Mesothelial cell of epicardium (in vitro differentiated cells): ENCODE measurements at regions not wholly inside any gene's neighbourhood (a gene's known extent, or its start where the extent isn't known, plus 50 kb on each side); places are given as distances from the start of the nearest gene placed in this dataset.

ENCODE experiments used
- DNase-seq, 2 experiments: peaks; one replicate each; pipeline ENCODE4 v3.0.0; 2021; ENCODE audit warnings: low spot score in 2 of 2; ENCODE audit not compliant: unreplicated experiment in 2 of 2
- H3K27ac Mint-ChIP-seq: 2 replicates; pipeline ENCODE4 v1.8.0; 2021; ENCODE audit warnings: mixed read lengths
- H3K27me3 Mint-ChIP-seq: 2 replicates; pipeline ENCODE4 v1.8.0; 2021; ENCODE audit warnings: low read depth, mixed read lengths
- H3K36me3 Mint-ChIP-seq: 2 replicates; pipeline ENCODE4 v1.8.0; 2021; ENCODE audit warnings: mixed read lengths
- H3K4me1 Mint-ChIP-seq: 2 replicates; pipeline ENCODE4 v1.8.0; 2021; ENCODE audit warnings: mixed read lengths
- H3K4me3 Mint-ChIP-seq: 2 replicates; pipeline ENCODE4 v1.8.0; 2021; ENCODE audit warnings: mild to moderate bottlenecking, moderate library complexity, mixed read lengths
- H3K9me3 Mint-ChIP-seq: 2 replicates; pipeline ENCODE4 v1.8.0; 2021; ENCODE audit warnings: mixed read lengths
- CTCF ChIP-seq: fragments of 200-600 bp; sonication (generic); IDR thresholded peaks from one replicate; pipeline ENCODE4 v1.5.0; 2021; ENCODE audit warnings: antibody characterized with exemption; ENCODE audit not compliant: unreplicated experiment

- no peaks in the 10 kb centered on the region for H3K27me3 Mint-ChIP-seq
- TF ChIP-seq CTCF, result no peak
- H3K4me3 Mint-ChIP-seq, result no peak overlapping the region
- H3K36me3 Mint-ChIP-seq, result no peaks in the 10 kb centered on the region
- DNase-seq, result no peak
- H3K4me1 Mint-ChIP-seq, result peaks cover 18% of the 10 kb centered on the region
- H3K27ac Mint-ChIP-seq, result peak overlapping the region; percentile 81
- peaks cover 46% of the 10 kb centered on the region for H3K9me3 Mint-ChIP-seq
These were observed 57.3 kb upstream of the PLSCR4 start for GRCh38 chr3:146308222-146308621.

GRCh38 chr3:146307456-146307725, 56.5 kb upstream of the PLSCR4 start:
- Mint-ChIP-seq H3K36me3 (no peaks in the 10 kb centered on the region), H3K4me1 (peaks cover 18% of the 10 kb centered on the region), H3K4me3 (no peak overlapping the region), H3K27me3 (no peaks in the 10 kb centered on the region), H3K27ac (peak overlapping the region; percentile 30), H3K9me3 (peaks cover 49% of the 10 kb centered on the region)
- no peak for DNase-seq
- TF ChIP-seq CTCF, result no peak

- Mint-ChIP-seq H3K27ac (no peak overlapping the region), H3K9me3 (peaks cover 49% of the 10 kb centered on the region), H3K4me3 (no peak overlapping the region), H3K36me3 (no peaks in the 10 kb centered on the region), H3K27me3 (no peaks in the 10 kb centered on the region), H3K4me1 (peaks cover 18% of the 10 kb centered on the region)
- no peak for TF ChIP-seq CTCF
- DNase-seq, result no peak
These were observed 56.0 kb upstream of the PLSCR4 start for GRCh38 chr3:146306656-146307455.

GRCh38 chr3:146305808-146306423, 55.0 kb upstream of the PLSCR4 start:
- Mint-ChIP-seq H3K27me3 (no peaks in the 10 kb centered on the region), H3K4me1 (peaks cover 18% of the 10 kb centered on the region), H3K36me3 (no peaks in the 10 kb centered on the region), H3K9me3 (peaks cover 44% of the 10 kb centered on the region), H3K27ac (no peak overlapping the region), H3K4me3 (no peak overlapping the region)
- TF ChIP-seq CTCF, result no peak
- DNase-seq, result no peak

GRCh38 chr3:146300768-146301167, 49.9 kb upstream of the PLSCR4 start:
- DNase-seq, result no peak
- Mint-ChIP-seq H3K4me1 (peaks cover 10% of the 10 kb centered on the region), H3K27me3 (no peaks in the 10 kb centered on the region), H3K4me3 (no peak overlapping the region), H3K9me3 (peaks cover 35% of the 10 kb centered on the region), H3K27ac (no peak overlapping the region), H3K36me3 (no peaks in the 10 kb centered on the region)
- TF ChIP-seq CTCF, result no peak
